Fibroblast of peridontal ligament (primary cell): ENCODE measurements at regions not wholly inside any gene's neighbourhood (a gene's known extent, or its start where the extent isn't known, plus 50 kb on each side); places are given as distances from the start of the nearest gene placed in this dataset.
"Not testable (repeated sequence)": the region's sequence is repeated elsewhere in the genome, so short reads cannot be mapped to it uniquely, and the experiment has no call there.

Experiments used
- DNase-seq: peaks from one replicate; pipeline ENCODE4 v3.0.0-alpha.2; 2010; ENCODE audit errors: extremely low read depth

DNA sequence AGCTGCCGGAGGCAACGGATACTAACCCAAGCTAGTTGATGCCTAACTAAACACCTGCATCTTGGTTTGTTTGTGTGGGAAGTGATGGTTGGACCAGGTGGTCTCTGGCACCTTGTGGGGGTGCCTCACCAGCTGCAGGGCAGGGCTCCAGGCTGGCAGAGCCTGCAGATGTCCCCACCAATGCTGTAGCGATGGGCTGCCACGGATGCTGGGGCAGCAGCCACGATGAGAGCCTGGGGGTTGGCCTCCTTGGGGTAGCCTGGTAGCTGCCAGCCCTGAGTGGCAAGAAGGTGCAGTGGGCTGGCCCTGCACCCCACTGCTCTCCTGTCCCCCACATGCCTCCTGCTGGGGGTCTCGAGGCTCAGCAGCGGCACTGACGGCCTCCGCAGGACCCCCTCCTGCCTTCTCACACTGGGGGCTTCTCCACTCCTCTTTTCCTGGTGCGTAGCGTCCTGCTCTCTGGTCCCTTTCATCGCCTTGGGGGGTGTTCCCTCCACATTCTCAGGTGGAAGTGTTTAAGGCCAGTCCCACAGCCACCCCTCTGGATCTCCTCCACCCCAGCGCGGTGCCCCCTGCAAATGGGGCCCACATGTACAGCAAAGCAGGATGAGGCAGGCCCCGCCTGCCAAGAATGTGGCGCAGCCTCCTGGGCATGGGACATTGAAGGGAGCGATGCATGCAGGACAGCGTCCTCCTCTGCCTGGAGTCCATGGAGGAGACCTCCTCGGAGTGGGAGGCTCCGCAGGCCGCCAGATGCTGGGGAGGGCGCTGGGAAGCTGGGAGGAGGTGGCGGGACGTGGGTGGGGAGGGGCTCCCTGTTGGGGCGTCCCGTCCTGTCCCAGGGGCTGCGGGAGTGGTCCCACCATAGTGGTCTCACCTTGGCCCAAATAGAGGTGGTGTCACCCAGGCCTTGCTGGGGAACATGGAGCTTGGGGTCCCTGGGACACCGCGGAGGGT is 173.1 kb downstream of the ASB1 start:
- no peak for DNase-seq

GRCh38 chr2:238600506-238601432 is 174.0 kb downstream of the ASB1 start:
- no peak for DNase-seq

DNA sequence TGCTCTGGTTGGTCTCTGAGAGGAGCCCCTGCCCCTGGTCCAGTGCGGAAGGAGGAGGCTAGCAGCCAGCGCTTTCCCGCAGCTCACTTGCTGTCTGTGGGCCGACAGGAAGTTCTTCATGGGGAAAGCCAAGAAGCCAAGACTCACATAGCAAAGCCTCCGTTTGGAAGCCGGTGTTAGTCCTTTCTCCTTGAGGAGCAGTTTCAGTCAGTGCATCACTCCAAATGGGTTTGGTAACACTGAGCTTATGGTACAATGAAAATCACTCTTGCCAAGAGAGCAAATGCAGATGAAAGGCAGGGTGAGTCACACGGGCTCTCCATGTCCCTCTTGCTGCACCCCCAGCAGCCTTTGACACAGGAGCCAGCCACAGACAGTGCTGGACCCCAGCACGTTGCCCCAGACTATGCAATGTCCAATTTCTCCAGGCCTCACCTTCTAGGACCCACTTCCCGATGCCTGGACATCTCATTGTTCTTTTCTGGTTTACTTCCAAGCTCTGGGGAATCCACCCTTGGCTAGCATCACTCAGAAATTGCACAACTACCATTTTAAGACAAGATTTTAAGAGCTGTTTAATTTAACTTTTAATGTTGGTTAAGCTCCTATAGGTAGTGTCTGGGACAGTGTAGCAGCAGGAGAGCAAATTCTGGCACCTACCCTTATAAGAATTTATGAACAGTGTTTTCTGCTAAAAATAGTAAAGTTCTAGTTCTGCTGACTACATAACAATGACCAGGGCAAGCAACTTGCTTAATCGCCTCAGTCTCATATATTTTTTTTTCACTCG is 174.9 kb downstream of the ASB1 start:
- peak; percentile 70 for DNase-seq

GRCh38 chr2:238602223-238602960 is 175.7 kb downstream of the ASB1 start:
- DNase-seq: no peak

GRCh38 chr2:238603596-238603995 is 176.9 kb downstream of the ASB1 start:
- DNase-seq: no peak

GRCh38 chr2:238606311-238606710 is 179.6 kb downstream of the ASB1 start:
- no peak for DNase-seq

DNA sequence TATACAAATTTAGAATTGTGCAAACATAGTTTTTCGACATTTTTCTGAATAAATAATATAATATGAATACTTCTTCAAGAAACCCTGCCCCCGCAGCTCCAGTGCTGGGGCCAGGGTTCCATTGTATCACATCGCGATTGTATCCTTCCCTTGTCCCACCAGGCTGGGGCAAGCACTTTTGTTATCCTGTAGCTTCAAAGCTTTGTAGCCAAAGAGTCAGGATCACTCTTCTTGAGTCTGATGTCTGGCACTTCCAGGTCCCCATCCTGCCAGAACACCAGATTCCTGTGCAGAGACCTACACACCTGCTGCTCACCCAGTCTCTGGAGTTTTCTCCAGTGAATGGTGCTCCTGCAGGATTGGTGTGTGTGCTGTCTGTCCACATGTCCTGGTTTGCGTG is 186.9 kb downstream of the ASB1 start:
- no peak for DNase-seq

GRCh38 chr2:238614376-238614775 is 187.6 kb downstream of the ASB1 start:
- DNase-seq: no peak

GRCh38 chr2:238615187-238615586 is 188.5 kb downstream of the ASB1 start:
- no peak for DNase-seq

- no peak for DNase-seq
These were observed 190.0 kb downstream of the ASB1 start for GRCh38 chr2:238616681-238617080.

DNA sequence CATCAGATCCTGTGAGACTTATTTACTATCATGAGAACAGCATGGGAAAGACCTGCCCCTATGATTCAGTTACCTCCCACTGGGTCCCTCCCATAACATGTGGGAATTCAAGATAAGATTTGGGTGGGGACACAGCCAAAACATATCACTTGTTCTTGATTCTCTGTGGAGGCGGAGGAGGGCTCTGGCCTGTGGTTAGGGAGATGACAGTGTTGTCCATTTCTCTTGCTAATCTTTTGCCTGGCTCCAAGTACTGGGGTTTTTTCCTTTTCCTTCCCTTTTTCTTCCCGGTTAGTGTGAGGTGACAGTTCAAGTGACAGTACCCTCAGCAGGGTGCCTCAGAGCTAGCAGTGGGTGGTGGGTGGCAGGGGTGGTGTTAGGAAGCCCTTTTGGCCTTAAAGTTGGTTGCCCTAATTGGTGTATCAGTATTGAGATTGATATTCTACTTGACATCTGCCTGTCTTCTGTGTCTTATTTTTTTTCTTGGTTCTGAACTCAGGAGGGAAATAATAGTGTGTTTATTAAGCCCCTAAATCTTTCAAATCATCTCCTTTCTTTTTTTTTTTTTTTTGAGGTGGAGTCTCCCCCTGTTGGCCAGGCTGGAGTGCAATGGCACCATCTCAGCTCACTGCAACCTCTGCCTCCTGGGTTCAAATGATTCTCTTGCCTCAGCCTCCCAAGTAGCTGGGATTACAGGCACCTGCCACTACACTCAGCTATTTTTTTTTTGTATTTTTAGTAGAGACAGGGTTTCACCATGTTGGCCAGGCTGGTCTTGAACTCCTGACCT is 192.0 kb downstream of the ASB1 start:
- not testable (repeated sequence) for DNase-seq

- no peak for DNase-seq
These were observed 201.2 kb downstream of the ASB1 start for GRCh38 chr2:238627899-238628298.

GRCh38 chr2:238629064-238629463 is 202.3 kb downstream of the ASB1 start:
- no peak for DNase-seq

DNA sequence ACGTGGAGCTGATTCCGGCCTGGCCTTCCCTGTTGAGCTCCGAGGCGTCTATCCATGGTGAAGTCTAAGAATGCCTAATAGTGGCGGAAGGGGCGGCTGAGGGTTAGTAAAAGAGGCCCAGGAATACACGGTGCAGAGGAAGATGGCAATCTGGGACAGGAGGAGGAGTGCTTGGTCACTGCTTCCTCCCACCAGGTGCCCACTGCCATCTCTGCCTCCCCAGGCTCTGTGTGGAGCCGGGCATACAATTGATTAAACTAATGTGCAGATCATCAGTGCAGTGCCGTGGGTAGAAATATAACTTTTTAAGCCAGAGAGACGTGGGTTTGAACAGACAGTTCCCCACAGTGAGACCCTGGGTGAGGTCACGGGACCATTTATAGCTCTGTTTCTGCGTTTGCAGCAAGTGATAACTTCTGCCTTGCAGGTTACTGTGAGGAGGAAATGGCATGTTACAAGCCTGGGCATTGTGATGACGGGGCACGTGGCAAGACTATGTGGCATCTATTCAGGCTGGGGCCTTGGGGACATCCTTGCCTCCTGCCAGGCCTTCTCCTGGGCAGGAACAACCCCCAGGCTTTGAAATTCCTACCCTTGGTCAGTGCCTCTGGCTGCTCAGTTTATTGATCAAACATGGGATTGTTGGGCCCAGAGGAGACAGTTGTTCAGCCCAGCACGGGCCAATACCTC is 204.9 kb downstream of the ASB1 start:
- DNase-seq: no peak

GRCh38 chr2:238632181-238633060 is 205.7 kb downstream of the ASB1 start:
- no peak for DNase-seq

DNA sequence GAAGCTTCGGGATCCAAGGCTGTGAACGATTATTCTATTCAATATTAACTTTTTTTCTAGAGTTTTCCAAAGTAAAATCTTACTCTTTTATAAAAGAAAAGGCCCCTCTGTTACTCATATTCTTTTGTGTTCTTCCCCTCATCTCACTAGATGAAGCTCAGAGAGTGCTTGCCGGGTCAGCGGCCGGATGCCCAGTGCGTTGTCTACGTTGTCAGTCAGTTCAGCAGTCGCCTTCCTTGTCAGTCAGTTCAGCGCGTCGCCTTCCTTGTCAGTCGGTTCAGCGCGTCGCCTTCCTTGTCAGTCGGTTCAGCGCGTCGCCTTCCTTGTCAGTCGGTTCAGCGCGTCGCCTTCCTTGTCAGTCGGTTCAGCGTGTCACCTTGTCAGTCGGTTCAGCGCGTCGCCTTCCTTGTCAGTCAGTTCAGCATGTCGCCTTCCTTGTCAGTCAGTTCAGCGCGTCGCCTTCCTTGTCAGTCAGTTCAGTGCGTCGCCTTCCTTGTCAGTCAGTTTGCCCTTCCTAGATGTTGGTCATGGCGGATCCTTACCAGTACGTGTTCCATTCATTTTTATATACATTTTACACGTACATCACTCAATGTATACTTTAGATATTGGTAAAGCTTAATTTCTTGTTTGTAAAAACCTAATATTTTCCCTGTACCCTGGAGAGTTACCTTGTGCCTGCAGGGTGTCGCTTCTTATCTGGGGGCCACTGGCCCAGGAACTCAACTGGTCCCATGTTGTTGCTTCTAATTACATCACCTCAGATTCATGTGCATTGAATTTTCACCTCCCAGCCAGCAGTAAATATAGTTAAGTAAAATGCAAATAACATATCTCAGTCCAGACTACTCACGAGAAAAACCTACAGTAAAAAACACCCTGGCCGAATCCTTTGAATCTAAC is 206.9 kb downstream of the ASB1 start:
- DNase-seq: no peak

DNA sequence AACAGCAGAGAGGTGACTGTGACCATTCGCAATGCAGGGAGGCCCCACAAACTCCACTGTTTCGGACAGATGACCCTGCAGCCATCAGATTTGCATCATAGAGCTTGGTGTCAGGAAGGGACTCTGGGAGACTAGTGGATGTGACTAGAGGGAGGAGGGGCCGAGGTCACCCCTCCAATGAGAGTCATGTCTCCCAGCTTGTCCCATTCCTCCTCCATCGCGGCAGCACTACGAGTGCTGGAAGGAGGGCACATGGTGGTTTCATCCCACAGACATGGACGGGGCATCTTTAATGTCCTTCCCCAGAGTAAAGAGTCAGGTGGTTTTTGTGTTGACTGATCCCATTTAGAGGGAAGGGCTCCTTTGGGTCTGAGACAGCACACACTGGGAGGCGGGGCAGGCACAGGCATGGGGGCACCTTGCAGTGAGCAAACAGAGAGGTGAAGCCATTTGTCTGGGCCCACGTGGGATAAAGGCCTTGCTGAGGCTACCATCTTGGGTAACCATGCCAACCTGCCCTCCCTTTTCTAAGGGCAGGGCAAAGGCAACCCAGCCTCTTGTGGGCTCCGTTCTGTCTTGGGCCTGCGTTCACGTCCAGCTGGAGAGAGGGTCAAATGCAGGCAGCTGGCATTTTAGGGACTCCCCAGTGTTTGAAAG is 208.1 kb downstream of the ASB1 start:
- DNase-seq: no peak
